ENCODE measurements at regions not wholly inside any gene's neighbourhood (a gene's known extent, or its start where the extent isn't known, plus 50 kb on each side); places are given as distances from the start of the nearest gene placed in this dataset.

DNA sequence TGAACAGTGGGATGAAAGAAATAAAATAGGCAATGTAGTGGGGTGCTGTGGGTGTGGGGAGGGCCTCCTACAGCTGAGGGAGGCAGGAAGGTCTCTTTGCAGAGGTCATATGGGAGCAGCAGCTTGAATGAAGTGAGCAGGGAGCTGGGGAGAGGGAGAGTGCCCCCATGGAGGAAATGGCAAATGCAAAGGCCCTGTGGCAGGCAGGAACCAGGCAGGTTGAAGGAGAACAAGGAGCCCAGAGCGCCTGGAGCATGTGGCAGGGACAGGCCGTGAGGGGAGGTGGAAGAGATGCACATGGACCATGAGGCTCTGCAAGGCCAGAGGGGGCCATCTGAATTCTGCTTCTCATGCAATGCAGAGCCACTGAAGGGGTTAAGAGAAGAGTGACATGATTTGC lies 191.8 kb downstream of the URI1 start:
- no peak overlapping the region for H3K27ac ChIP-seq
- TF ChIP-seq POLR2A (IDR thresholded peaks at IDR 0.05) (no peak), POLR2AphosphoS5 (IDR thresholded peaks at IDR 0.05) (no peak), EP300 (IDR thresholded peaks at IDR 0.05) (no peak)
- TF ChIP-seq, protein P1, sequence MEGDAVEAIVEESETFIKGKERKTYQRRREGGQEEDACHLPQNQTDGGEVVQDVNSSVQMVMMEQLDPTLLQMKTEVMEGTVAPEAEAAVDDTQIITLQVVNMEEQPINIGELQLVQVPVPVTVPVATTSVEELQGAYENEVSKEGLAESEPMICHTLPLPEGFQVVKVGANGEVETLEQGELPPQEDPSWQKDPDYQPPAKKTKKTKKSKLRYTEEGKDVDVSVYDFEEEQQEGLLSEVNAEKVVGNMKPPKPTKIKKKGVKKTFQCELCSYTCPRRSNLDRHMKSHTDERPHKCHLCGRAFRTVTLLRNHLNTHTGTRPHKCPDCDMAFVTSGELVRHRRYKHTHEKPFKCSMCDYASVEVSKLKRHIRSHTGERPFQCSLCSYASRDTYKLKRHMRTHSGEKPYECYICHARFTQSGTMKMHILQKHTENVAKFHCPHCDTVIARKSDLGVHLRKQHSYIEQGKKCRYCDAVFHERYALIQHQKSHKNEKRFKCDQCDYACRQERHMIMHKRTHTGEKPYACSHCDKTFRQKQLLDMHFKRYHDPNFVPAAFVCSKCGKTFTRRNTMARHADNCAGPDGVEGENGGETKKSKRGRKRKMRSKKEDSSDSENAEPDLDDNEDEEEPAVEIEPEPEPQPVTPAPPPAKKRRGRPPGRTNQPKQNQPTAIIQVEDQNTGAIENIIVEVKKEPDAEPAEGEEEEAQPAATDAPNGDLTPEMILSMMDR (IDR thresholded peaks at IDR 0.05) = no peak
- no peaks in the 10 kb centered on the region for H3K27me3 ChIP-seq
- WGBS, 2 donors = 69 to 96% methylated on average over 2 of the region's 2 CpGs
- H3K36me3 ChIP-seq = no peaks in the 10 kb centered on the region
- no peak for DNase-seq
- H3K4me3 ChIP-seq = no peak overlapping the region
- no peaks in the 10 kb centered on the region for H3K9me3 ChIP-seq
- H3K4me1 ChIP-seq = no peaks in the 10 kb centered on the region
- no peak for ATAC-seq (ENCODE audit: low FRiP score in 2 of 2)

DNA sequence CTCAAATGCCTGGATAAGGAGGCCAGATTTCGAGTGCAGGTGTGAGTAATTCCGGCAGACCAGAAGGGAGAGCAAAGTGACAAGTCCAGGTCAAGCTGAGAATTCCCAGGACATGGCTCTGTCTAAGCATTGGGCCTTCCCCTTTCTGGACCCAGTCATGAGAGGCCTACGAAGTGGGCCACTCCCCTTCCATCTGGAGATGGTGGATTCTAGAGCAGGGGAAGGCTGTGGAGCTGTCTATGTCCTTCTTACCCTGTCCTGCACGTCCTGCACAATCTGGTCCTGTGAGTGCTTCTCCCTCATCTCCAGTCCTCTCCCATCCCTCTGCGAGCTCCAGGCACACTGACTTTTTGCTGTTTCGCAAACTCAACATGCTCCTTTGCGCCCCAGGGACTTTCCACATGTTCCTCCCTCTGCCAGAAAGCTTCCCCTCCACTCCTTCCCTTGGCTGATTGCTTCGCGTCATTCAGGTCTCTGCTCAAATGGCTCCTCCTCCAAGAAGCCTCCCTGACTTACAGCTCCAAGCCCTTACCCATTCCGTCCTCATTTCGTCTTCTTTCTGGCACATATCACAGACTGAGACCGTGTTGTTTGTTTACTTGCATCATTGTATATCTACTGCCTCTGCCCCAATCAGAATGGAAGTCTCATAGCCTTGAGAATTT lies 193.2 kb downstream of the URI1 start:
- no peaks in the 10 kb centered on the region for H3K9me3 ChIP-seq
- H3K4me3 ChIP-seq = no peak overlapping the region
- TF ChIP-seq POLR2AphosphoS5 (IDR thresholded peaks at IDR 0.05) (no peak), POLR2A (IDR thresholded peaks at IDR 0.05) (no peak), EP300 (IDR thresholded peaks at IDR 0.05) (no peak)
- TF ChIP-seq, protein P1 (IDR thresholded peaks at IDR 0.05) = no peak
- no peaks in the 10 kb centered on the region for H3K27me3 ChIP-seq
- no peaks in the 10 kb centered on the region for H3K36me3 ChIP-seq
- H3K27ac ChIP-seq = no peak overlapping the region
- ATAC-seq (ENCODE audit: low FRiP score in 2 of 2) (no peak), DNase-seq (no peak)
- H3K4me1 ChIP-seq = no peaks in the 10 kb centered on the region
- WGBS, 2 donors = 73 to 74% methylated on average over 12 of the region's 12 CpGs

DNA sequence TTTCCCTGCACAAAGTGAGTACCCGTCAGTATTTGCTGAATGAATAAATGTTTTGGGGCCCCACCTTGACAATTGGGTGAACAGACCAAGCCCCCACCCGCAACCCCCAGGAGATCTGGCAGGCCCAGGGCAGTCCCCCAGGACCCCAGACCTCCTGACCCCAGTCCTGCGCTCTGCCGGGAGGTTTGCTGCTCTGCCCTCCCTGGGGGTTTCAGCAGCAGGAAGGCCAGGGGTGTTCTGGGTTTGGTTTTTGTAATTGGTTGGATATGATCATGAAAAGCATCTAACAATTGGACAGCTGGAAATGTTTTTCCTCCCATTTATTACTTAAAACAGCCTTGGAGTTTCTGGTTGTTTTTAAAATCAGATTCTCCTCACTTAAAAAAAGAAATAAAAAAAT lies 193.8 kb downstream of the URI1 start:
- Histone ChIP-seq H3K4me3 (no peak overlapping the region), H3K27me3 (no peaks in the 10 kb centered on the region), H3K27ac (no peak overlapping the region), H3K9me3 (no peaks in the 10 kb centered on the region), H3K4me1 (no peaks in the 10 kb centered on the region), H3K36me3 (no peaks in the 10 kb centered on the region)
- TF ChIP-seq POLR2AphosphoS5 (IDR thresholded peaks at IDR 0.05) = no peak
- TF ChIP-seq, protein P1 (IDR thresholded peaks at IDR 0.05) = no peak
- no peak for TF ChIP-seq EP300 (IDR thresholded peaks at IDR 0.05)
- TF ChIP-seq POLR2A (IDR thresholded peaks at IDR 0.05) = no peak
- WGBS, 2 donors = 74 to 79% methylated on average over 4 of the region's 4 CpGs
- DNase-seq (no peak), ATAC-seq (ENCODE audit: low FRiP score in 2 of 2) (no peak)

DNA sequence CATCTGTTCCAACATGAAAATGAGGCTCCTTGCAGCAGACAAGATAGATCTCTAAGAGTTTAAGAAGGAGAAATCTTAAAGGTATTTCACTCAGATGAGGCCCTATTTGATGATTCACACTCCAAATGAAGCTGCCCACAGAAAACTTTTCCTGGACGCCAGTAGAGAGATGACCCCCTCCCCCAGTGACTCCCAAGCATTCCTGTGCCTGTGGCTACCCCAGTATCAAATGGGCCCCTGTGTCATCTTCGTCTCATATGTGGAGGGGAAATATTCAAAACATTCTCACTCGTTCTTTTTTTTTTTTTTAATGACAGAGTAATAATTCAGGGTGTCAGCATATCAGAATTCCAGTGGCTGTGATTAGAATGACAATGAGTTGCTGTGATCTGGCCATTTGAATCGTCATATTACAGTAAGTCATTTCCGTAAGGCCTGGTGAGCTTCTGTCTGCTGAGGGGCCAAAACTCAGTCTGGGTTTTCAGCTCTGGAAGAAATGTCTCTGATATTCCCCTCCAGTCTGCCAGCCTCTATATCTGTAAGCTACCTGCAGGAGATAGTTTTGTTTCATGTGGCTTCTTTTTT lies 194.7 kb downstream of the URI1 start:
- no peaks in the 10 kb centered on the region for H3K27me3 ChIP-seq
- DNase-seq (no peak), ATAC-seq (ENCODE audit: low FRiP score in 2 of 2) (no peak)
- no peak overlapping the region for H3K4me3 ChIP-seq
- H3K36me3 ChIP-seq = no peaks in the 10 kb centered on the region
- H3K27ac ChIP-seq = no peak overlapping the region
- 74 to 79% methylated on average over 5 of the region's 5 CpGs for WGBS, 2 donors
- TF ChIP-seq POLR2A (IDR thresholded peaks at IDR 0.05) (no peak), POLR2AphosphoS5 (IDR thresholded peaks at IDR 0.05) (no peak), EP300 (IDR thresholded peaks at IDR 0.05) (no peak)
- TF ChIP-seq, protein P1 (IDR thresholded peaks at IDR 0.05) = no peak
- no peaks in the 10 kb centered on the region for H3K9me3 ChIP-seq
- no peaks in the 10 kb centered on the region for H3K4me1 ChIP-seq

DNA sequence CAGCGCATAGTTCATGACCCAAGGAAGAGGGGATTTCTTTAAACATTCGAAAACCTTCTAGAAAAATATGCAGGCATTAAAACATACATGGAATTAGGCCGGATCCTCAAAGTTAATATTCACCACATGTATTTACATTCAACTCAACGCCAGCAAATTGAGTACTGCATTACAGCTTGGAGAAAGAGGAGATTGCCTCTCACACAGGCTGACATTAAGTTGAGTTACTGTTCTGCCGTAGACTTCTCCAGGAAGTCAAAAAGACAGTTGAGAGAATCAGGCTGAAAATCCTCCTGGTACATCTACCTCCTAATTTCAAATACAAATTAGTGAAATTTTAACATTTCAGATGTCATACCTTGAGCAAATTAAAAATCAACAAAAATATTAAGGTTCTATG lies 195.7 kb downstream of the URI1 start:
- no peak for ATAC-seq (ENCODE audit: low FRiP score in 2 of 2)
- 65 to 68% methylated on average over 5 of the region's 5 CpGs for WGBS, 2 donors

More for the DNA sequence above, 195.7 kb downstream of the URI1 start:
- Histone ChIP-seq H3K27ac (no peak overlapping the region), H3K27me3 (no peaks in the 10 kb centered on the region), H3K4me1 (no peaks in the 10 kb centered on the region), H3K4me3 (no peak overlapping the region), H3K36me3 (no peaks in the 10 kb centered on the region), H3K9me3 (no peaks in the 10 kb centered on the region)
- no peak for DNase-seq
- TF ChIP-seq POLR2A (IDR thresholded peaks at IDR 0.05) = no peak
- TF ChIP-seq POLR2AphosphoS5 (IDR thresholded peaks at IDR 0.05) = no peak
- TF ChIP-seq, protein P1 (IDR thresholded peaks at IDR 0.05) = no peak
- TF ChIP-seq EP300 (IDR thresholded peaks at IDR 0.05) = no peak

All from upper lobe of left lung (tissue), 6 donors.